Activated T-helper 17 cell treated with anti-CD3 and anti-CD28 coated beads, Interleukin-2, amount 50 U/mL, for 72 hours (primary cell): ENCODE measurements at regions not wholly inside any gene's neighbourhood (a gene's known extent, or its start where the extent isn't known, plus 50 kb on each side); places are given as distances from the start of the nearest gene placed in this dataset.

Experiments used
- ATAC-seq: fragments of 150-1000 bp; cut with Tn5 transposase; replicated peaks from 2 replicates; pipeline ENCODE4 v1.10.0; 2021; ENCODE audit warnings: mild to moderate bottlenecking, moderate library complexity
- H3K27ac Mint-ChIP-seq: one replicate; pipeline ENCODE4 v1.8.0; 2022; ENCODE audit warnings: mixed read lengths
- H3K27me3 Mint-ChIP-seq: one replicate; pipeline ENCODE4 v1.8.0; 2022; ENCODE audit warnings: mixed read lengths
- H3K36me3 Mint-ChIP-seq: one replicate; pipeline ENCODE4 v1.8.0; 2022; ENCODE audit warnings: low read depth, mild to moderate bottlenecking, mixed read lengths
- H3K4me1 Mint-ChIP-seq: one replicate; pipeline ENCODE4 v1.8.0; 2022; ENCODE audit warnings: mixed read lengths
- H3K4me3 Mint-ChIP-seq: one replicate; pipeline ENCODE4 v1.8.0; 2022; ENCODE audit warnings: mild to moderate bottlenecking, mixed read lengths
- H3K9me3 Mint-ChIP-seq: one replicate; pipeline ENCODE4 v1.8.0; 2022; ENCODE audit warnings: mixed read lengths

- Mint-ChIP-seq H3K9me3 (peaks cover 14% of the 10 kb centered on the region), H3K27ac (no peak overlapping the region), H3K27me3 (no peaks in the 10 kb centered on the region), H3K4me1 (no peaks in the 10 kb centered on the region), H3K36me3 (no peaks in the 10 kb centered on the region), H3K4me3 (no peak overlapping the region)
- ATAC-seq: no peak
These were observed 319.5 kb downstream of the CBLN4 start for GRCh38 chr20:55685841-55686240.

GRCh38 chr20:55685425-55685824 is 319.9 kb downstream of the CBLN4 start:
- no peaks in the 10 kb centered on the region for H3K4me1 Mint-ChIP-seq
- no peak overlapping the region for H3K27ac Mint-ChIP-seq
- no peaks in the 10 kb centered on the region for H3K36me3 Mint-ChIP-seq
- ATAC-seq: no peak
- H3K9me3 Mint-ChIP-seq: peaks cover 14% of the 10 kb centered on the region
- H3K4me3 Mint-ChIP-seq: no peak overlapping the region
- no peaks in the 10 kb centered on the region for H3K27me3 Mint-ChIP-seq

GRCh38 chr20:55684578-55684977 is 320.7 kb downstream of the CBLN4 start:
- no peak overlapping the region for H3K4me3 Mint-ChIP-seq
- no peak for ATAC-seq
- H3K4me1 Mint-ChIP-seq: no peaks in the 10 kb centered on the region
- H3K9me3 Mint-ChIP-seq: peaks cover 14% of the 10 kb centered on the region
- H3K36me3 Mint-ChIP-seq: no peaks in the 10 kb centered on the region
- no peaks in the 10 kb centered on the region for H3K27me3 Mint-ChIP-seq
- no peak overlapping the region for H3K27ac Mint-ChIP-seq

GRCh38 chr20:55678970-55679667 is 326.2 kb downstream of the CBLN4 start:
- no peak for ATAC-seq
- Mint-ChIP-seq H3K4me3 (no peak overlapping the region), H3K27me3 (no peaks in the 10 kb centered on the region), H3K27ac (no peak overlapping the region), H3K4me1 (no peaks in the 10 kb centered on the region), H3K36me3 (no peaks in the 10 kb centered on the region), H3K9me3 (peaks cover 11% of the 10 kb centered on the region)

GRCh38 chr20:55678126-55678525 is 327.2 kb downstream of the CBLN4 start:
- peaks cover 8% of the 10 kb centered on the region for H3K9me3 Mint-ChIP-seq
- H3K4me3 Mint-ChIP-seq: no peak overlapping the region
- H3K27ac Mint-ChIP-seq: no peak overlapping the region
- no peak for ATAC-seq
- H3K4me1 Mint-ChIP-seq: no peaks in the 10 kb centered on the region
- no peaks in the 10 kb centered on the region for H3K36me3 Mint-ChIP-seq
- no peaks in the 10 kb centered on the region for H3K27me3 Mint-ChIP-seq

- Mint-ChIP-seq H3K36me3 (no peaks in the 10 kb centered on the region), H3K27me3 (no peaks in the 10 kb centered on the region), H3K27ac (no peak overlapping the region), H3K9me3 (peaks cover 7% of the 10 kb centered on the region), H3K4me1 (no peaks in the 10 kb centered on the region), H3K4me3 (no peak overlapping the region)
- no peak for ATAC-seq
These were observed 328.3 kb downstream of the CBLN4 start for GRCh38 chr20:55677011-55677410.

- Mint-ChIP-seq H3K4me1 (no peaks in the 10 kb centered on the region), H3K9me3 (peaks cover 4% of the 10 kb centered on the region), H3K36me3 (no peaks in the 10 kb centered on the region), H3K4me3 (no peak overlapping the region), H3K27me3 (no peaks in the 10 kb centered on the region), H3K27ac (no peak overlapping the region)
- no peak for ATAC-seq
These were observed 329.2 kb downstream of the CBLN4 start for GRCh38 chr20:55676097-55676496.

GRCh38 chr20:55668631-55669030 is 336.7 kb downstream of the CBLN4 start:
- Mint-ChIP-seq H3K4me1 (no peaks in the 10 kb centered on the region), H3K27ac (no peak overlapping the region), H3K4me3 (no peak overlapping the region)

GRCh38 chr20:55667955-55668354 is 337.4 kb downstream of the CBLN4 start:
- Mint-ChIP-seq H3K9me3 (peaks cover 15% of the 10 kb centered on the region), H3K4me1 (no peaks in the 10 kb centered on the region), H3K27me3 (no peaks in the 10 kb centered on the region), H3K36me3 (no peaks in the 10 kb centered on the region), H3K27ac (no peak overlapping the region), H3K4me3 (no peak overlapping the region)
- ATAC-seq: no peak

More at GRCh38 chr20:55668631-55669030, 336.7 kb downstream of the CBLN4 start:
- H3K36me3 Mint-ChIP-seq: no peaks in the 10 kb centered on the region
- H3K9me3 Mint-ChIP-seq: peaks cover 15% of the 10 kb centered on the region
- ATAC-seq: no peak
- H3K27me3 Mint-ChIP-seq: no peaks in the 10 kb centered on the region

GRCh38 chr20:55667024-55667423 is 338.3 kb downstream of the CBLN4 start:
- Mint-ChIP-seq H3K4me3 (no peak overlapping the region), H3K27me3 (no peaks in the 10 kb centered on the region), H3K4me1 (no peaks in the 10 kb centered on the region), H3K9me3 (peaks cover 15% of the 10 kb centered on the region), H3K27ac (no peak overlapping the region), H3K36me3 (no peaks in the 10 kb centered on the region)
- ATAC-seq: no peak

GRCh38 chr20:55656231-55656775 is 349.0 kb downstream of the CBLN4 start:
- no peak for ATAC-seq
- H3K4me1 Mint-ChIP-seq: no peaks in the 10 kb centered on the region
- H3K4me3 Mint-ChIP-seq: no peak overlapping the region
- H3K9me3 Mint-ChIP-seq: no peaks in the 10 kb centered on the region
- no peak overlapping the region for H3K27ac Mint-ChIP-seq
- H3K36me3 Mint-ChIP-seq: no peaks in the 10 kb centered on the region
- H3K27me3 Mint-ChIP-seq: no peaks in the 10 kb centered on the region

GRCh38 chr20:55650657-55651360 is 354.5 kb downstream of the CBLN4 start:
- Mint-ChIP-seq H3K4me3 (no peak overlapping the region), H3K27ac (no peak overlapping the region), H3K4me1 (no peaks in the 10 kb centered on the region), H3K27me3 (no peaks in the 10 kb centered on the region), H3K36me3 (no peaks in the 10 kb centered on the region), H3K9me3 (peaks cover 16% of the 10 kb centered on the region)
- no peak for ATAC-seq

GRCh38 chr20:55649254-55649653 is 356.1 kb downstream of the CBLN4 start:
- no peak for ATAC-seq
- H3K9me3 Mint-ChIP-seq: peaks cover 16% of the 10 kb centered on the region
- H3K27ac Mint-ChIP-seq: no peak overlapping the region
- H3K36me3 Mint-ChIP-seq: no peaks in the 10 kb centered on the region
- no peaks in the 10 kb centered on the region for H3K4me1 Mint-ChIP-seq
- H3K4me3 Mint-ChIP-seq: no peak overlapping the region
- H3K27me3 Mint-ChIP-seq: no peaks in the 10 kb centered on the region

GRCh38 chr20:55646851-55647250 is 358.5 kb downstream of the CBLN4 start:
- Mint-ChIP-seq H3K27ac (no peak overlapping the region), H3K9me3 (peaks cover 21% of the 10 kb centered on the region), H3K4me1 (no peaks in the 10 kb centered on the region), H3K36me3 (no peaks in the 10 kb centered on the region), H3K4me3 (no peak overlapping the region), H3K27me3 (no peaks in the 10 kb centered on the region)
- no peak for ATAC-seq

GRCh38 chr20:55641497-55641896 is 363.8 kb downstream of the CBLN4 start:
- no peaks in the 10 kb centered on the region for H3K27me3 Mint-ChIP-seq
- peaks cover 13% of the 10 kb centered on the region for H3K9me3 Mint-ChIP-seq
- H3K27ac Mint-ChIP-seq: no peak overlapping the region
- no peak for ATAC-seq
- no peak overlapping the region for H3K4me3 Mint-ChIP-seq
- H3K4me1 Mint-ChIP-seq: no peaks in the 10 kb centered on the region
- H3K36me3 Mint-ChIP-seq: no peaks in the 10 kb centered on the region
